GM23248 (cell line): ENCODE measurements at regions not wholly inside any gene's neighbourhood (a gene's known extent, or its start where the extent isn't known, plus 50 kb on each side); places are given as distances from the start of the nearest gene placed in this dataset.

Experiments used
- EZH2 ChIP-seq: fragments of 200-600 bp; sonication (generic); IDR thresholded peaks from 2 replicates; pipeline ENCODE4 v1.6.1; 2018; ENCODE audit warnings: antibody characterized with exemption, mild to moderate bottlenecking; ENCODE audit not compliant: insufficient read depth, poor library complexity, severe bottlenecking
- EZH2phosphoT487 ChIP-seq: fragments of 200-600 bp; sonication (generic); IDR thresholded peaks from 2 replicates; pipeline ENCODE4 v1.6.1; 2018; ENCODE audit warnings: antibody characterized with exemption, moderate library complexity, mild to moderate bottlenecking, low read depth; ENCODE audit not compliant: insufficient read depth

GRCh38 chr6:27743787-27744186, 168.4 kb downstream of the OR2B2 start:
- no peak for TF ChIP-seq EZH2
- no peak for TF ChIP-seq EZH2phosphoT487
